ENCODE measurements at regions not wholly inside any gene's neighbourhood (a gene's known extent, or its start where the extent isn't known, plus 50 kb on each side); places are given as distances from the start of the nearest gene placed in this dataset.

- CTCF ChIA-PET = no interaction called here
- no peaks in the 10 kb centered on the region for H3K9me3 Mint-ChIP-seq
- H3K4me1 Mint-ChIP-seq = no peaks in the 10 kb centered on the region
- H3K4me3 Mint-ChIP-seq = no peak overlapping the region
- H3K27ac Mint-ChIP-seq = no peak overlapping the region
- no peak for DNase-seq
- H3K27me3 Mint-ChIP-seq = no peaks in the 10 kb centered on the region
- no peaks in the 10 kb centered on the region for H3K36me3 Mint-ChIP-seq
Observed at GRCh38 chr5:118561235-118561634, 427.1 kb downstream of the DTWD2 start.

GRCh38 chr5:118558871-118559270, 429.5 kb downstream of the DTWD2 start:
- Mint-ChIP-seq H3K4me3 (no peak overlapping the region), H3K9me3 (no peaks in the 10 kb centered on the region), H3K4me1 (no peaks in the 10 kb centered on the region), H3K27ac (no peak overlapping the region), H3K27me3 (no peaks in the 10 kb centered on the region), H3K36me3 (no peaks in the 10 kb centered on the region)
- CTCF ChIA-PET = no interaction called here
- no peak for DNase-seq

- H3K27ac Mint-ChIP-seq = no peak overlapping the region
- H3K4me3 Mint-ChIP-seq = no peak overlapping the region
- no peaks in the 10 kb centered on the region for H3K36me3 Mint-ChIP-seq
- no peaks in the 10 kb centered on the region for H3K4me1 Mint-ChIP-seq
- DNase-seq = no peak
- CTCF ChIA-PET = interaction anchor here (1.1 kb wide), 1 partner anchor 10 kb away, joined by 3 read pairs; no protein-coding TSS in a partner anchor
- no peaks in the 10 kb centered on the region for H3K9me3 Mint-ChIP-seq
- no peaks in the 10 kb centered on the region for H3K27me3 Mint-ChIP-seq
Observed at GRCh38 chr5:118557251-118557661, 431.1 kb downstream of the DTWD2 start.

- H3K4me3 Mint-ChIP-seq = no peak overlapping the region
- no peaks in the 10 kb centered on the region for H3K9me3 Mint-ChIP-seq
- no peak for DNase-seq
- H3K27me3 Mint-ChIP-seq = no peaks in the 10 kb centered on the region
- no peak overlapping the region for H3K27ac Mint-ChIP-seq
- H3K4me1 Mint-ChIP-seq = no peaks in the 10 kb centered on the region
- no peaks in the 10 kb centered on the region for H3K36me3 Mint-ChIP-seq
- CTCF ChIA-PET = interaction anchor here (1.1 kb wide), 1 partner anchor 9 kb away, joined by 3 read pairs; no protein-coding TSS in a partner anchor
Observed at GRCh38 chr5:118556792-118557191, 431.6 kb downstream of the DTWD2 start.

- Mint-ChIP-seq H3K9me3 (no peaks in the 10 kb centered on the region), H3K4me1 (no peaks in the 10 kb centered on the region), H3K27me3 (no peaks in the 10 kb centered on the region), H3K27ac (no peak overlapping the region), H3K36me3 (no peaks in the 10 kb centered on the region), H3K4me3 (no peak overlapping the region)
- CTCF ChIA-PET = interaction anchor here (0.6 kb wide), 1 partner anchor 22 kb away, joined by 4 read pairs; no protein-coding TSS in a partner anchor
- no peak for DNase-seq
Observed at GRCh38 chr5:118555727-118556126, 432.6 kb downstream of the DTWD2 start.

- Mint-ChIP-seq H3K36me3 (no peaks in the 10 kb centered on the region), H3K27ac (no peak overlapping the region), H3K27me3 (no peaks in the 10 kb centered on the region), H3K9me3 (no peaks in the 10 kb centered on the region), H3K4me1 (no peaks in the 10 kb centered on the region), H3K4me3 (no peak overlapping the region)
- DNase-seq = no peak
- CTCF ChIA-PET = no interaction called here
Observed at GRCh38 chr5:118554981-118555380, 433.4 kb downstream of the DTWD2 start.

GRCh38 chr5:118554241-118554640, 434.1 kb downstream of the DTWD2 start:
- no peak for DNase-seq
- H3K4me1 Mint-ChIP-seq = no peaks in the 10 kb centered on the region
- H3K36me3 Mint-ChIP-seq = no peaks in the 10 kb centered on the region
- no peak overlapping the region for H3K4me3 Mint-ChIP-seq
- CTCF ChIA-PET = no interaction called here
- H3K9me3 Mint-ChIP-seq = no peaks in the 10 kb centered on the region
- H3K27ac Mint-ChIP-seq = no peak overlapping the region
- no peaks in the 10 kb centered on the region for H3K27me3 Mint-ChIP-seq

GRCh38 chr5:118553662-118554061, 434.7 kb downstream of the DTWD2 start:
- H3K27me3 Mint-ChIP-seq = no peaks in the 10 kb centered on the region
- no peak overlapping the region for H3K27ac Mint-ChIP-seq
- no peaks in the 10 kb centered on the region for H3K9me3 Mint-ChIP-seq
- H3K36me3 Mint-ChIP-seq = no peaks in the 10 kb centered on the region
- no peak overlapping the region for H3K4me3 Mint-ChIP-seq
- CTCF ChIA-PET = no interaction called here
- H3K4me1 Mint-ChIP-seq = no peaks in the 10 kb centered on the region
- DNase-seq = no peak

GRCh38 chr5:118552731-118553360, 435.5 kb downstream of the DTWD2 start:
- H3K36me3 Mint-ChIP-seq = no peaks in the 10 kb centered on the region
- no peaks in the 10 kb centered on the region for H3K9me3 Mint-ChIP-seq
- no peak overlapping the region for H3K27ac Mint-ChIP-seq
- H3K27me3 Mint-ChIP-seq = no peaks in the 10 kb centered on the region
- no peak for DNase-seq
- H3K4me3 Mint-ChIP-seq = no peak overlapping the region
- CTCF ChIA-PET = no interaction called here
- no peaks in the 10 kb centered on the region for H3K4me1 Mint-ChIP-seq

GRCh38 chr5:118552146-118552545, 436.2 kb downstream of the DTWD2 start:
- no peak overlapping the region for H3K27ac Mint-ChIP-seq
- no peak overlapping the region for H3K4me3 Mint-ChIP-seq
- no peak for DNase-seq
- no peaks in the 10 kb centered on the region for H3K27me3 Mint-ChIP-seq
- no peaks in the 10 kb centered on the region for H3K36me3 Mint-ChIP-seq
- no peaks in the 10 kb centered on the region for H3K9me3 Mint-ChIP-seq
- H3K4me1 Mint-ChIP-seq = no peaks in the 10 kb centered on the region
- CTCF ChIA-PET = no interaction called here

- DNase-seq = no peak
- H3K27me3 Mint-ChIP-seq = no peaks in the 10 kb centered on the region
- no peak overlapping the region for H3K4me3 Mint-ChIP-seq
- no peaks in the 10 kb centered on the region for H3K9me3 Mint-ChIP-seq
- H3K36me3 Mint-ChIP-seq = no peaks in the 10 kb centered on the region
- CTCF ChIA-PET = no interaction called here
- H3K4me1 Mint-ChIP-seq = no peaks in the 10 kb centered on the region
- H3K27ac Mint-ChIP-seq = no peak overlapping the region
Observed at GRCh38 chr5:118551716-118552115, 436.6 kb downstream of the DTWD2 start.

GRCh38 chr5:118551031-118551430, 437.3 kb downstream of the DTWD2 start:
- CTCF ChIA-PET = no interaction called here
- Mint-ChIP-seq H3K4me3 (no peak overlapping the region), H3K27me3 (no peaks in the 10 kb centered on the region), H3K9me3 (no peaks in the 10 kb centered on the region), H3K4me1 (no peaks in the 10 kb centered on the region), H3K27ac (no peak overlapping the region), H3K36me3 (no peaks in the 10 kb centered on the region)
- DNase-seq = no peak

- DNase-seq = no peak
- CTCF ChIA-PET = no interaction called here
- Mint-ChIP-seq H3K27me3 (no peaks in the 10 kb centered on the region), H3K27ac (no peak overlapping the region), H3K4me1 (no peaks in the 10 kb centered on the region), H3K36me3 (no peaks in the 10 kb centered on the region), H3K4me3 (no peak overlapping the region), H3K9me3 (no peaks in the 10 kb centered on the region)
Observed at GRCh38 chr5:118548761-118549720, 439.3 kb downstream of the DTWD2 start.

GRCh38 chr5:118545470-118545869, 442.9 kb downstream of the DTWD2 start:
- CTCF ChIA-PET = no interaction called here
- Mint-ChIP-seq H3K4me1 (no peaks in the 10 kb centered on the region), H3K36me3 (no peaks in the 10 kb centered on the region), H3K4me3 (no peak overlapping the region), H3K27me3 (no peaks in the 10 kb centered on the region), H3K9me3 (no peaks in the 10 kb centered on the region), H3K27ac (no peak overlapping the region)
- DNase-seq = no peak

GRCh38 chr5:118544887-118545449, 443.4 kb downstream of the DTWD2 start:
- Mint-ChIP-seq H3K27ac (no peak overlapping the region), H3K27me3 (no peaks in the 10 kb centered on the region), H3K4me1 (no peaks in the 10 kb centered on the region), H3K4me3 (no peak overlapping the region), H3K36me3 (no peaks in the 10 kb centered on the region), H3K9me3 (no peaks in the 10 kb centered on the region)
- DNase-seq = no peak
- CTCF ChIA-PET = no interaction called here

Measured in activated naive CD4-positive, alpha-beta T cell treated with anti-CD3 and anti-CD28 coated beads, Interleukin-2, amount 10 ng/mL, durations not matched to agents 7 days and 5 days (primary cell).